ENCODE measurements at regions not wholly inside any gene's neighbourhood (a gene's known extent, or its start where the extent isn't known, plus 50 kb on each side); places are given as distances from the start of the nearest gene placed in this dataset.
A peak's percentile ranks its signal among the peaks of the same experiment; 100 is the strongest.

- no peak for TF ChIP-seq CTCF (IDR thresholded peaks at IDR 0.05; ENCODE audit: insufficient read depth, low read depth, low read length)
- peak; percentile 51 for DNase-seq (ENCODE audit: low read depth)
- no peak overlapping the region for H3K4me3 ChIP-seq (ENCODE audit: low read depth, low read length)
These were observed 195.8 kb downstream of the HIPK3 start for GRCh38 chr11:33452836-33453624.

GRCh38 chr11:33451364-33451763 lies 194.2 kb downstream of the HIPK3 start:
- H3K4me3 ChIP-seq (ENCODE audit: low read depth, low read length) = no peak overlapping the region
- TF ChIP-seq CTCF (IDR thresholded peaks at IDR 0.05; ENCODE audit: insufficient read depth, low read depth, low read length) = no peak

GRCh38 chr11:33449798-33450197 lies 192.6 kb downstream of the HIPK3 start:
- no peak for DNase-seq (ENCODE audit: low read depth)
- H3K4me3 ChIP-seq (ENCODE audit: low read depth, low read length) = no peak overlapping the region
- no peak for TF ChIP-seq CTCF (IDR thresholded peaks at IDR 0.05; ENCODE audit: insufficient read depth, low read depth, low read length)

More at GRCh38 chr11:33451364-33451763, 194.2 kb downstream of the HIPK3 start:
- peak; percentile 5 for DNase-seq (ENCODE audit: low read depth)

- H3K4me3 ChIP-seq (ENCODE audit: low read depth, low read length) = no peak overlapping the region
- DNase-seq (ENCODE audit: low read depth) = no peak
- no peak for TF ChIP-seq CTCF (IDR thresholded peaks at IDR 0.05; ENCODE audit: insufficient read depth, low read depth, low read length)
These were observed 191.4 kb downstream of the HIPK3 start for GRCh38 chr11:33448461-33449130.

- no peak for TF ChIP-seq CTCF (IDR thresholded peaks at IDR 0.05; ENCODE audit: insufficient read depth, low read depth, low read length)
- H3K4me3 ChIP-seq (ENCODE audit: low read depth, low read length) = no peak overlapping the region
- no peak for DNase-seq (ENCODE audit: low read depth)
These were observed 188.6 kb downstream of the HIPK3 start for GRCh38 chr11:33445761-33446161.

- no peak for DNase-seq (ENCODE audit: low read depth)
- H3K4me3 ChIP-seq (ENCODE audit: low read depth, low read length) = no peak overlapping the region
- no peak for TF ChIP-seq CTCF (IDR thresholded peaks at IDR 0.05; ENCODE audit: insufficient read depth, low read depth, low read length)
These were observed 187.8 kb downstream of the HIPK3 start for GRCh38 chr11:33444835-33445594.
